ENCODE measurements at regions not wholly inside any gene's neighbourhood (a gene's known extent, or its start where the extent isn't known, plus 50 kb on each side); places are given as distances from the start of the nearest gene placed in this dataset.

GRCh38 chr6:78400076-78400475, 467.3 kb upstream of the IRAK1BP1 start:
- TF ChIP-seq EZH2 (IDR thresholded peaks at IDR 0.05) (no peak), POLR2AphosphoS5 (IDR thresholded peaks at IDR 0.05; ENCODE audit: borderline replicate concordance, low read depth, low read length) (no peak), FOXP2 (optimal IDR thresholded peaks at IDR 0.05; ENCODE audit: control extremely low read depth, extremely low read length, insufficient read depth) (no peak)
